ENCODE measurements at regions not wholly inside any gene's neighbourhood (a gene's known extent, or its start where the extent isn't known, plus 50 kb on each side); places are given as distances from the start of the nearest gene placed in this dataset.
A peak's percentile ranks its signal among the peaks of the same experiment; 100 is the strongest.

- H3K36me3 ChIP-seq (ENCODE audit: insufficient read depth, low read length, poor library complexity, severe bottlenecking): no peaks in the 10 kb centered on the region
- no peak overlapping the region for H3K27ac ChIP-seq (ENCODE audit: low read depth, low read length, poor library complexity, severe bottlenecking)
- ChIA-PET CTCF (no interaction called here), POLR2A (ENCODE audit: low non-redundant PET) (no interaction called here)
- TF ChIP-seq CTCF (conservative IDR thresholded peaks at IDR 0.05; ENCODE audit: low read depth, low read length) (no peak), EZH2 (IDR thresholded peaks at IDR 0.05; ENCODE audit: borderline replicate concordance, low read depth, low read length, poor library complexity, severe bottlenecking) (no peak)
- H3K27me3 ChIP-seq (replicated peaks; ENCODE audit: insufficient read depth, low read depth, low read length, poor library complexity): no peaks in the 10 kb centered on the region
- H3K4me1 ChIP-seq (ENCODE audit: insufficient read depth, low read length, poor library complexity, severe bottlenecking): peaks cover 13% of the 10 kb centered on the region
- no peak overlapping the region for H3K4me3 ChIP-seq (ENCODE audit: low read depth, low read length, poor library complexity, severe bottlenecking)
- no peaks in the 10 kb centered on the region for H3K9me3 ChIP-seq (ENCODE audit: low read depth, low read length, poor library complexity, severe bottlenecking)
- intact Hi-C loops (cut with micrococcal nuclease; ENCODE audit: unreplicated experiment): no loop called here
- no TSS peak for BruUV-seq (replicated peaks)
- peak; percentile 75 for DNase-seq (ENCODE audit: low spot score)
Measured at GRCh38 chr2:195500879-195501278, 156.1 kb upstream of the SLC39A10 start.

GRCh38 chr2:195498839-195499490 lies 158.1 kb upstream of the SLC39A10 start:
- H3K27me3 ChIP-seq (replicated peaks; ENCODE audit: insufficient read depth, low read depth, low read length, poor library complexity): no peaks in the 10 kb centered on the region
- TF ChIP-seq EZH2 (IDR thresholded peaks at IDR 0.05; ENCODE audit: borderline replicate concordance, low read depth, low read length, poor library complexity, severe bottlenecking) (no peak), CTCF (conservative IDR thresholded peaks at IDR 0.05; ENCODE audit: low read depth, low read length) (no peak)
- ChIA-PET CTCF (no interaction called here), POLR2A (ENCODE audit: low non-redundant PET) (no interaction called here)
- no peaks in the 10 kb centered on the region for H3K36me3 ChIP-seq (ENCODE audit: insufficient read depth, low read length, poor library complexity, severe bottlenecking)
- H3K9me3 ChIP-seq (ENCODE audit: low read depth, low read length, poor library complexity, severe bottlenecking): no peaks in the 10 kb centered on the region
- no peak overlapping the region for H3K4me3 ChIP-seq (ENCODE audit: low read depth, low read length, poor library complexity, severe bottlenecking)
- H3K27ac ChIP-seq (ENCODE audit: low read depth, low read length, poor library complexity, severe bottlenecking): no peak overlapping the region
- no TSS peak for BruUV-seq (replicated peaks)
- intact Hi-C loops (cut with micrococcal nuclease; ENCODE audit: unreplicated experiment): loop anchor here (10.0 kb wide), 1 partner anchor 566 kb away; the partner anchor contains the start of gene DNAH7
- DNase-seq (ENCODE audit: low spot score): no peak
- H3K4me1 ChIP-seq (ENCODE audit: insufficient read depth, low read length, poor library complexity, severe bottlenecking): peaks cover 13% of the 10 kb centered on the region

GRCh38 chr2:195498176-195498575 lies 158.8 kb upstream of the SLC39A10 start:
- no peaks in the 10 kb centered on the region for H3K27me3 ChIP-seq (replicated peaks; ENCODE audit: insufficient read depth, low read depth, low read length, poor library complexity)
- BruUV-seq (replicated peaks): no TSS peak
- peaks cover 13% of the 10 kb centered on the region for H3K4me1 ChIP-seq (ENCODE audit: insufficient read depth, low read length, poor library complexity, severe bottlenecking)
- no peak overlapping the region for H3K27ac ChIP-seq (ENCODE audit: low read depth, low read length, poor library complexity, severe bottlenecking)
- intact Hi-C loops (cut with micrococcal nuclease; ENCODE audit: unreplicated experiment): loop anchor here (10.0 kb wide), 1 partner anchor 567 kb away; the partner anchor contains the start of gene DNAH7
- peak; percentile 36 for DNase-seq (ENCODE audit: low spot score)
- peak; percentile 52 for TF ChIP-seq CTCF (conservative IDR thresholded peaks at IDR 0.05; ENCODE audit: low read depth, low read length)
- TF ChIP-seq EZH2 (IDR thresholded peaks at IDR 0.05; ENCODE audit: borderline replicate concordance, low read depth, low read length, poor library complexity, severe bottlenecking): no peak
- no peak overlapping the region for H3K4me3 ChIP-seq (ENCODE audit: low read depth, low read length, poor library complexity, severe bottlenecking)
- ChIA-PET CTCF (interaction anchor here (0.8 to 1.0 kb wide), 2 partner anchors 159 to 162 kb away, joined by 3 to 4 read pairs; partner anchors contain the start of gene SLC39A10), POLR2A (ENCODE audit: low non-redundant PET) (no interaction called here)
- H3K36me3 ChIP-seq (ENCODE audit: insufficient read depth, low read length, poor library complexity, severe bottlenecking): no peaks in the 10 kb centered on the region
- no peaks in the 10 kb centered on the region for H3K9me3 ChIP-seq (ENCODE audit: low read depth, low read length, poor library complexity, severe bottlenecking)
